Endothelial cell (in vitro differentiated cells): ENCODE measurements at regions not wholly inside any gene's neighbourhood (a gene's known extent, or its start where the extent isn't known, plus 50 kb on each side); places are given as distances from the start of the nearest gene placed in this dataset.

Source experiments
- DNase-seq: peaks from one replicate; pipeline ENCODE4 v3.0.0; 2021; ENCODE audit warnings: low spot score
- H3K27ac Mint-ChIP-seq: one replicate; pipeline ENCODE4 v1.8.0; 2021; ENCODE audit warnings: mixed read lengths, inconsistent platforms; ENCODE audit not compliant: unreplicated experiment
- H3K27me3 Mint-ChIP-seq: one replicate; pipeline ENCODE4 v1.8.0; 2021; ENCODE audit warnings: mild to moderate bottlenecking, moderate library complexity, mixed read lengths, inconsistent platforms; ENCODE audit not compliant: unreplicated experiment
- H3K36me3 Mint-ChIP-seq: one replicate; pipeline ENCODE4 v1.8.0; 2021; ENCODE audit warnings: mild to moderate bottlenecking, low read depth, mixed read lengths, inconsistent platforms; ENCODE audit not compliant: unreplicated experiment
- H3K4me1 Mint-ChIP-seq: one replicate; pipeline ENCODE4 v1.8.0; 2021; ENCODE audit warnings: mild to moderate bottlenecking, mixed read lengths, inconsistent platforms; ENCODE audit not compliant: unreplicated experiment
- H3K4me3 Mint-ChIP-seq: one replicate; pipeline ENCODE4 v1.8.0; 2021; ENCODE audit warnings: mild to moderate bottlenecking, mixed read lengths, inconsistent platforms; ENCODE audit not compliant: unreplicated experiment
- H3K9me3 Mint-ChIP-seq: one replicate; pipeline ENCODE4 v1.8.0; 2021; ENCODE audit warnings: mixed read lengths, inconsistent platforms; ENCODE audit not compliant: unreplicated experiment
- TF ChIP-seq, protein P1 (sequence below): fragments of 200-600 bp; sonication (generic); IDR thresholded peaks from one replicate; pipeline ENCODE4 v1.5.0; 2021; ENCODE audit warnings: antibody characterized with exemption; ENCODE audit not compliant: unreplicated experiment

DNA sequence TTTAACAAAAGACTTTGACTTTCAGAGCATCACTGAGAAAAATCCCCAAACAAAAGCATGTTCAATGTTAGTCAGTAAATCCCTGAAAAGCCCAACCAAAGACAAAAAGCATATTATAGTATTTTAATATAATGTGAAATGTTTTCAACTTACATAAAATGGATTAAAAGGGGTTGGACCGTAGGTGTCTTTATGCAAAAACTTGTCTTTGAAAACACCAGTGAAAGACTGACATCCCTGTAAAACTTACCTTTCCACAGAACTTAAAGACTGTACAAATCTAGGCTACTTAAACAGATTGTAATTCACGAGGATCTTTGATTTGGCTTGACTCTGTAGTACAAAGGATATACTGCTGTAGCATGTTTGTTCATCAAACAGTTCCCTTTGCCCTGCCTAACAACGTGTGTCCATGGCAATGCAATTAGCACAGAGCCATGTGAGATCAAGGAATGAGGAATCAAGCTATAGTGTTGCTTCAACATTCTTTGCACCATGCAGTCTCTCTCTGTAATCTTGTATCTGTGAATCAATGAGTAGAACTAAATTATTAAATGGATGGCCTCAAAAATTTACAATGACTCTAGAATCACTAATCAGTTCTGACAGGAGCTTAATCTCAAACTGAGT, 138.5 kb upstream of the SYT1 start:
- Mint-ChIP-seq H3K27me3 (no peaks in the 10 kb centered on the region), H3K27ac (no peak overlapping the region), H3K4me3 (no peak overlapping the region), H3K9me3 (no peaks in the 10 kb centered on the region), H3K4me1 (peaks cover 6% of the 10 kb centered on the region), H3K36me3 (no peaks in the 10 kb centered on the region)
- TF ChIP-seq, protein P1, sequence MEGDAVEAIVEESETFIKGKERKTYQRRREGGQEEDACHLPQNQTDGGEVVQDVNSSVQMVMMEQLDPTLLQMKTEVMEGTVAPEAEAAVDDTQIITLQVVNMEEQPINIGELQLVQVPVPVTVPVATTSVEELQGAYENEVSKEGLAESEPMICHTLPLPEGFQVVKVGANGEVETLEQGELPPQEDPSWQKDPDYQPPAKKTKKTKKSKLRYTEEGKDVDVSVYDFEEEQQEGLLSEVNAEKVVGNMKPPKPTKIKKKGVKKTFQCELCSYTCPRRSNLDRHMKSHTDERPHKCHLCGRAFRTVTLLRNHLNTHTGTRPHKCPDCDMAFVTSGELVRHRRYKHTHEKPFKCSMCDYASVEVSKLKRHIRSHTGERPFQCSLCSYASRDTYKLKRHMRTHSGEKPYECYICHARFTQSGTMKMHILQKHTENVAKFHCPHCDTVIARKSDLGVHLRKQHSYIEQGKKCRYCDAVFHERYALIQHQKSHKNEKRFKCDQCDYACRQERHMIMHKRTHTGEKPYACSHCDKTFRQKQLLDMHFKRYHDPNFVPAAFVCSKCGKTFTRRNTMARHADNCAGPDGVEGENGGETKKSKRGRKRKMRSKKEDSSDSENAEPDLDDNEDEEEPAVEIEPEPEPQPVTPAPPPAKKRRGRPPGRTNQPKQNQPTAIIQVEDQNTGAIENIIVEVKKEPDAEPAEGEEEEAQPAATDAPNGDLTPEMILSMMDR = no peak
- DNase-seq = no peak

DNA sequence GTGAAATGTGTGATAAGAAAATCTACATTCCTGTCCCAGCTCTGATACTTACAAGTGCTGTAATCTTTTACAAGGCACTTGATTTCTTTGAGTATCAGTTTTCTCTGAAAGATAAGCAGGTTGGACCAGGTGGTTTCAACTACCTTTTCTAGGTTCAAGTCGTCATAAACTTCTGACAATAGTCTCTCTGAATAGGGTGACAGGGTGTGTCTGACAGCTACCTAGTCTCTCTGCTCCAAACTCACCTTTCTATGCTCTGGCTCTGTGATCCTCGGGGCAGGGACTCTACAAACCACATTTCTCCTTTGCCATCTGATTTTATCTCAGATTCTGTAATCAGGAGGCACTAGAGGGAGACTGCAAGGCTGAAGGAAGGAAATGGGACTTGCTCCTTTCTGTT, 137.7 kb upstream of the SYT1 start:
- H3K36me3 Mint-ChIP-seq = no peaks in the 10 kb centered on the region
- peaks cover 2% of the 10 kb centered on the region for H3K4me1 Mint-ChIP-seq
- no peak overlapping the region for H3K27ac Mint-ChIP-seq
- TF ChIP-seq, protein P1 = no peak
- H3K4me3 Mint-ChIP-seq = no peak overlapping the region
- DNase-seq = no peak
- H3K27me3 Mint-ChIP-seq = no peaks in the 10 kb centered on the region
- no peaks in the 10 kb centered on the region for H3K9me3 Mint-ChIP-seq

DNA sequence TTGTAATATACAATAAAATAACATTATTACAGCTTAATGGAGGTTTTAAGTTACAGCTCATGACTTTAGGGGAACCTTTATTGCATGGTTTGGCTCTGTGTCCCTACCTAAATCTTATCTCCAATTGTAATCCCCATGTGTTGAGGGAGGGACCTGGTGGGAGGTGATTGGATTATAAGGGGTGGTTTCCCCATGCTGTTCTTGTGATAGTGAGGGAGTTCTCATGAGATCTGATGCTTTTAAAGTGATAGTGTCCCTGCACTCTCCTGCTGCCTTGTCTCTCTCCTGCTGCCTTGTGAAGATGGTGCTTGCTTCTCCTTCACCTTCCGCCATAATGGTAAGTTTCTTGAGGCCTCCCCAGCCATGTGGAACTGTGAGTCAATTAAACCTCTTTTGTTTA, 132.1 kb upstream of the SYT1 start:
- Mint-ChIP-seq H3K4me1 (no peaks in the 10 kb centered on the region), H3K4me3 (no peak overlapping the region), H3K27ac (no peak overlapping the region), H3K9me3 (no peaks in the 10 kb centered on the region), H3K36me3 (no peaks in the 10 kb centered on the region), H3K27me3 (no peaks in the 10 kb centered on the region)
- TF ChIP-seq, protein P1 = no peak
- DNase-seq = no peak

DNA sequence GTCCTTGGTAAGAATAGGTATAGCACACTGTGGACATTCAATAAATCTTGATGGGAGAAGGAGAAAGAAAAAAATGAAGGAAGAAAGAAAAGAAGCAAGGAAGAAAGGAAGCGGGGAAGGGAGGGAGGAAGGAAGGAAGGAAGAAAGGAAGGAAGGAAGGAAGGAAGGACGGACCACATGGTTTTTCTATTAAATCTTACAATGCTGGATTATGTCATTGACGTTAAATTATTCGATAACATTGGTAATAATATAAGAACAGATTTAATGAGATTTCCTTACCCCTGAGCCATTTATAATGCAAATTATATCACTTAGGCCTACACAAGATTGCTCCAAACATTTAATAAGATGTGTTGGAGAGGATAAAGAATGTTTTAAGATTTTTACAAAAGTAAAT, 124.9 kb upstream of the SYT1 start:
- no peak for DNase-seq
- H3K4me3 Mint-ChIP-seq = no peak overlapping the region
- H3K4me1 Mint-ChIP-seq = no peaks in the 10 kb centered on the region
- TF ChIP-seq, protein P1 = no peak
- H3K27ac Mint-ChIP-seq = no peak overlapping the region
- no peaks in the 10 kb centered on the region for H3K9me3 Mint-ChIP-seq
- no peaks in the 10 kb centered on the region for H3K36me3 Mint-ChIP-seq
- no peaks in the 10 kb centered on the region for H3K27me3 Mint-ChIP-seq

DNA sequence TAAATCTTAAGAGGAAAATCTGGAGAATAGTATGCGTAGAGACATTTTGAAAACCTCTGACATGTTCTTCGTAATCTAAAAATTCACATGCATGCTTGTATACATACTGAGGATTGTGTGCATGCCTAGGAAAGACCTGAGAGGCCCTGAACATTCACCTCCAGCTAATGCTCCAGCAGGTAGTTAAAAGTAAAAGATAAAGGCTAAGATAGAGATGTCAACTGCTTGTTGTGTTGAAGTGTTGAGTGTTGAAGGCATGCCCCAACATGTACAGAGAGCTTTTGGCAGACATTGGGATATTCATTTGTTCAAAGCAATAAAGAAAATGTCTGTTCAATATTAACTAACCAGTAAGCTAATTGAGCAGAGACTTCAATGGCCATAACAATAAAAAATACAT, 118.6 kb upstream of the SYT1 start:
- DNase-seq = no peak
- no peaks in the 10 kb centered on the region for H3K9me3 Mint-ChIP-seq
- no peaks in the 10 kb centered on the region for H3K36me3 Mint-ChIP-seq
- TF ChIP-seq, protein P1 = no peak
- H3K4me1 Mint-ChIP-seq = no peaks in the 10 kb centered on the region
- H3K4me3 Mint-ChIP-seq = no peak overlapping the region
- H3K27ac Mint-ChIP-seq = no peak overlapping the region
- peaks cover 1% of the 10 kb centered on the region for H3K27me3 Mint-ChIP-seq
